A673 (cell line): ENCODE measurements at regions not wholly inside any gene's neighbourhood (a gene's known extent, or its start where the extent isn't known, plus 50 kb on each side); places are given as distances from the start of the nearest gene placed in this dataset.
"Not testable (repeated sequence)": the region's sequence is repeated elsewhere in the genome, so short reads cannot be mapped to it uniquely, and the experiment has no call there.

Experiments used
- BruUV-seq: library from RNA; stranded (reverse); fragments of 400-500 nt; replicated peaks from 2 replicates; lab custom pipeline; 2021; lab: Mats Ljungman, UMichigan
- CTCF ChIA-PET: fragments of 300-600 bp; sonication (Branson Sonifier 250); formaldehyde crosslinking; loops from one replicate; lab custom pipeline; 2022; ENCODE audit warnings: antibody characterized with exemption; lab: Charles Lee
- POLR2A ChIA-PET: fragments of 300-600 bp; sonication (Branson Sonifier 250); formaldehyde crosslinking; loops from one replicate; lab custom pipeline; 2022; ENCODE audit warnings: antibody characterized with exemption; ENCODE audit not compliant: low non-redundant PET; lab: Charles Lee
- DNase-seq: peaks from one replicate; pipeline ENCODE4 v3.0.0-alpha.2; 2015; ENCODE audit warnings: low spot score
- H3K27ac ChIP-seq: fragments of 200-600 bp; sonication (generic); 2 replicates; pipeline ENCODE4 v1.5.1; 2016; ENCODE audit warnings: mixed run types, low read depth, mild to moderate bottlenecking, mixed read lengths, antibody characterized with exemption, low read length; ENCODE audit not compliant: poor library complexity, severe bottlenecking
- H3K27me3 ChIP-seq: fragments of 200-600 bp; sonication (generic); replicated peaks from 2 replicates; pipeline ENCODE4 v1.6.1; 2017; ENCODE audit warnings: mixed run types, low read depth, mild to moderate bottlenecking, mixed read lengths, antibody characterized with exemption, low read length; ENCODE audit not compliant: insufficient read depth, poor library complexity
- H3K36me3 ChIP-seq: fragments of 200-600 bp; sonication (generic); 2 replicates; pipeline ENCODE4 v1.6.1; 2016; ENCODE audit warnings: mixed run types, mild to moderate bottlenecking, mixed read lengths, antibody characterized with exemption, low read length; ENCODE audit not compliant: insufficient read depth, poor library complexity, severe bottlenecking
- H3K4me1 ChIP-seq: fragments of 200-600 bp; sonication (generic); 2 replicates; pipeline ENCODE4 v1.6.1; 2017; ENCODE audit warnings: mixed run types, mild to moderate bottlenecking, mixed read lengths, antibody characterized with exemption, low read length; ENCODE audit not compliant: insufficient read depth, poor library complexity, severe bottlenecking
- H3K4me3 ChIP-seq: fragments of 200-600 bp; sonication (generic); 2 replicates; pipeline ENCODE4 v1.5.1; 2016; ENCODE audit warnings: low read depth, mixed run types, mild to moderate bottlenecking, mixed read lengths, low read length; ENCODE audit not compliant: poor library complexity, severe bottlenecking
- H3K9me3 ChIP-seq: fragments of 200-600 bp; sonication (generic); 2 replicates; pipeline ENCODE4 v1.6.1; 2016; ENCODE audit warnings: mixed run types, low read depth, mild to moderate bottlenecking, mixed read lengths, antibody characterized with exemption, low read length; ENCODE audit not compliant: poor library complexity, severe bottlenecking
- CTCF ChIP-seq: fragments of 300-800, 200-600 bp; sonication (generic); conservative IDR thresholded peaks from 2 replicates; pipeline ENCODE4 v1.5.1; 2017; ENCODE audit warnings: low read depth, mild to moderate bottlenecking, antibody characterized with exemption, low read length, moderate library complexity, mixed read lengths
- EZH2 ChIP-seq: fragments of 200-600 bp; sonication (generic); IDR thresholded peaks from 2 replicates; pipeline ENCODE4 v1.6.1; 2017; ENCODE audit warnings: borderline replicate concordance, low read depth, mild to moderate bottlenecking, mixed read lengths, antibody characterized with exemption, low read length; ENCODE audit not compliant: poor library complexity, severe bottlenecking
- intact Hi-C: fragments of 100-400 bp; cut with micrococcal nuclease; formaldehyde crosslinking; loops from one replicate; pipeline ENCODE4 v1.10.0; 2022; ENCODE audit not compliant: unreplicated experiment

DNA sequence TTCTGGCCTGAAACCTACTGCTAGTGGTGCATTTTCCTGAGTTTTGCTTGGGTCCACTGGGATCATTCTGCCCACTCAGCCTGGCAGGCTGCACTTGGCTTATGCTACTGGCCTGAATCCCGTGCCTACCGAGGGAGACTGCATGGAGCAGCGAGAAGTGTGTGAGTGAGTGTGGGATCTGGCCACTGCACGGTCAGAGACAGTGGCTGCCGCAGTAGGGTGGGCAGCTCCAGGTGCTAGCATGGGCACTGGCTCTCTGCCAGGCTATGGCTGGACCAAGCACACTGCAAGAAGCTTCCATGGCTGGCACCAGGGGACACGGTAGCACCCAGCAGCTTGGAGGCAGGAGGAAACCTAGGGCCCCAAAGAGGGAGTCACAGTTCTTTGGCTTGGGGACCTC is 1058.7 kb upstream of the ACO1 start:
- no peak overlapping the region for H3K27ac ChIP-seq

DNA sequence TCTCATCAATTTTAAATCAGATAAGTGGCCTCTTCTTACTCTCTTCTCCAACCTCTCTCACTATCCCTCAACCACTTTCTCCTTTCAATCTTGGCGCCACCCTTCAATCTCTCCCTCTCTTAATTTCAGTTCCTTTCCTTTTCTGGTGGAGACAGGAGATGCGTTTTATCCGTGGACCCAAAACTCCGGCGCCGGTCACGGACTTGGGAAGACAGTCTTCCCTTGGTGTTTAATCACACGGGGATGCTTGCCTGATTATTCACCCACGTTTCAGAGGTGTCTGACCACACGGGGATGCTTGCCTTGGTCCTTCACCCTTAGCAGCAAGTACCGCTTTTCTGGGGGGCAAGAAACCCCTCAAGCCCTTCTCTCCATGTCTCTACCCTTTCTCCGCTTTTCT is 1057.6 kb upstream of the ACO1 start:
- H3K4me3 ChIP-seq, BruUV-seq, DNase-seq, H3K9me3 ChIP-seq, H3K36me3 ChIP-seq, POLR2A ChIA-PET, H3K27me3 ChIP-seq, H3K4me1 ChIP-seq, intact Hi-C loops, H3K27ac ChIP-seq, CTCF ChIA-PET: not testable (repeated sequence)

More for the DNA sequence above, 1058.7 kb upstream of the ACO1 start:
- ChIA-PET POLR2A (no interaction called here), CTCF (no interaction called here)
- no TSS peak for BruUV-seq
- TF ChIP-seq CTCF (no peak), EZH2 (no peak)
- intact Hi-C loops, result no loop called here
- no peak for DNase-seq
- Histone ChIP-seq H3K27me3 (no peaks in the 10 kb centered on the region), H3K36me3 (no peaks in the 10 kb centered on the region), H3K4me3 (no peak overlapping the region), H3K9me3 (no peaks in the 10 kb centered on the region), H3K4me1 (no peaks in the 10 kb centered on the region)

DNA sequence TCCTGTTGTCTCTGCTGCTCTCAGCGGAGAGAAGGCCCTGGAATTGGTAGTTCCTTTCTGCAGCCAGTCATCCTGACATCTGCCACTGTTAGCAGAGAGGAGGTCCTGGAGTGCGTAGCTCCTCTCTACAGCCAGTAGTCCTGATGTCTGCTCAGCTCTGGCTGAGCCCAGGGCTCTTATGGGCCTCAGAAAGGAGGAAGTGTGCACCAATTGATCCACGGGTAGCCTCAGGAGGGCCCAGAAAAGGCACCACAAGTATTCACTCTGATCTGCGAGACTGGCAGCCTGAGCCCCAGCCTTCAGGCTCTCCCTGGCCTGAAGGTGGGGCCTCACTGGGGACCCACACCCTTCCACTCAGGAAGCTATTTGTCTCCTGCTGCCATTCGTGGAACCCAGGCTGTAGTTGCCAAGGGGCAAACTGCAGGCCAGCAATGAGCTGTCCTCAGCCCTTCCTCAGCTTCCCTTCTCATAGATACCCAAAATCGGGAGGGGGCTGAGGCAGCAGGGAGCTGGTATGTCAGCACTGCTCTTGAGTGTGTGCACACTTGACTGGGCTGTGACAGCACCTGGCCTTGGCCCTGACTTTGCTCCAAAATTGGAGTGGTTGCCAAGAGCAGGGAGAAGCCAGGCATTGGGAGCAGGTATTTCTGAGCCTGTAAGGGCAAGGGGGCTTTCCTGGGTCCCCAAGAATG is 1049.5 kb upstream of the ACO1 start:
- no peaks in the 10 kb centered on the region for H3K4me1 ChIP-seq
- no peak for DNase-seq
- BruUV-seq, result no TSS peak
- TF ChIP-seq EZH2, result no peak
- TF ChIP-seq CTCF, result no peak
- POLR2A ChIA-PET, result no interaction called here
- no peaks in the 10 kb centered on the region for H3K36me3 ChIP-seq
- no peak overlapping the region for H3K4me3 ChIP-seq
- H3K9me3 ChIP-seq, result no peaks in the 10 kb centered on the region
- CTCF ChIA-PET, result no interaction called here
- no peaks in the 10 kb centered on the region for H3K27me3 ChIP-seq
- no peak overlapping the region for H3K27ac ChIP-seq
- intact Hi-C loops, result no loop called here
